NB4 (cell line): ENCODE measurements at regions not wholly inside any gene's neighbourhood (a gene's known extent, or its start where the extent isn't known, plus 50 kb on each side); places are given as distances from the start of the nearest gene placed in this dataset.

Experiments
- MYC ChIP-seq: IDR thresholded peaks from 2 replicates; pipeline ENCODE4 v1.6.1; 2011; ENCODE audit warnings: low read depth, low read length
- POLR2A ChIP-seq: IDR thresholded peaks from 2 replicates; pipeline ENCODE4 v1.6.1; 2011; ENCODE audit warnings: mild to moderate bottlenecking; ENCODE audit not compliant: insufficient read length; ENCODE audit errors: extremely low read depth
- TF ChIP-seq, protein P1 (sequence below): IDR thresholded peaks from one replicate; pipeline ENCODE4 v1.5.1; 2012; ENCODE audit warnings: low read depth, low read length
- TF ChIP-seq, protein P2 (sequence below): IDR thresholded peaks from 2 replicates; pipeline ENCODE4 v1.6.1; 2011; ENCODE audit warnings: low read depth, low read length

DNA sequence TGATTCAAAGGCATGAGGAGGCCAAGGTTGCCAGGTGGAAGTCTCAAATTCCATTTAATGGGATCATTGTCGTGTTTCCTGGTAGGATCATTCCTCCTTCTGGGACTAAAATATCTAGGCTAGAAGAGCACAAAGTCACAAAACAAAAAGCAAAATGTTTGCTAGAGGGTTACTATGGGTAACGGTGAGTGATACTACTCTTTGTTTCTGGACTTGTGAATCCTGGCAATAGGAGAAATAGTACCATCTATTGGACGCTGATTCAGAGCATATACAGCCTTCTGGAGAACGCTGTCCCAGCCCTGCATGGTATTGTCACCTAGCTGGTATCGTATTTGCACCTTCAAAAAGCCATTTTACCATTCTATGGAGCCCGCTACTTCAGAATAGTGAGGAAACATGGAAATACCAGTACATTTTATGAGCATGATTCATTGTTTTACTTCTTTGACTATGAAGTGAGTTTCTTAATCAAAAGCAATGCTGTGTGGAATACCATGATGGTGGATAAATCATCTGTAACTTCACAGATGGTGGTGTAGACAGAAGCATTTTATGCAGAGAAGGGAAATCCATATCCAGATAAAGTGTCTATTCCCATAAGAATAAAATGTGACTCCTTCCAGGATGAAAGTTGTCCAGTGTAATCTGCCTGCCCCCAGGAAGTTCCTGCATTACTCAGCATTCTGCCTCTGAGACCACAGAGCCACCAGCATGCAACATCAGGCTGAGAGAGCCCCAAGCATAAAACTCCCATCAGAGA, 361.0 kb downstream of the ETV1 start:
- TF ChIP-seq, protein P1, sequence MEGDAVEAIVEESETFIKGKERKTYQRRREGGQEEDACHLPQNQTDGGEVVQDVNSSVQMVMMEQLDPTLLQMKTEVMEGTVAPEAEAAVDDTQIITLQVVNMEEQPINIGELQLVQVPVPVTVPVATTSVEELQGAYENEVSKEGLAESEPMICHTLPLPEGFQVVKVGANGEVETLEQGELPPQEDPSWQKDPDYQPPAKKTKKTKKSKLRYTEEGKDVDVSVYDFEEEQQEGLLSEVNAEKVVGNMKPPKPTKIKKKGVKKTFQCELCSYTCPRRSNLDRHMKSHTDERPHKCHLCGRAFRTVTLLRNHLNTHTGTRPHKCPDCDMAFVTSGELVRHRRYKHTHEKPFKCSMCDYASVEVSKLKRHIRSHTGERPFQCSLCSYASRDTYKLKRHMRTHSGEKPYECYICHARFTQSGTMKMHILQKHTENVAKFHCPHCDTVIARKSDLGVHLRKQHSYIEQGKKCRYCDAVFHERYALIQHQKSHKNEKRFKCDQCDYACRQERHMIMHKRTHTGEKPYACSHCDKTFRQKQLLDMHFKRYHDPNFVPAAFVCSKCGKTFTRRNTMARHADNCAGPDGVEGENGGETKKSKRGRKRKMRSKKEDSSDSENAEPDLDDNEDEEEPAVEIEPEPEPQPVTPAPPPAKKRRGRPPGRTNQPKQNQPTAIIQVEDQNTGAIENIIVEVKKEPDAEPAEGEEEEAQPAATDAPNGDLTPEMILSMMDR: no peak
- no peak for TF ChIP-seq POLR2A
- TF ChIP-seq, protein P2, sequence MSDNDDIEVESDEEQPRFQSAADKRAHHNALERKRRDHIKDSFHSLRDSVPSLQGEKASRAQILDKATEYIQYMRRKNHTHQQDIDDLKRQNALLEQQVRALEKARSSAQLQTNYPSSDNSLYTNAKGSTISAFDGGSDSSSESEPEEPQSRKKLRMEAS: no peak
- TF ChIP-seq MYC: no peak
